NB4 (cell line): ENCODE measurements at regions not wholly inside any gene's neighbourhood (a gene's known extent, or its start where the extent isn't known, plus 50 kb on each side); places are given as distances from the start of the nearest gene placed in this dataset.

Experiments
- CTCF ChIP-seq: IDR thresholded peaks from one replicate; pipeline ENCODE4 v1.5.1; 2012; ENCODE audit warnings: low read depth, low read length
- MYC ChIP-seq: IDR thresholded peaks from 2 replicates; pipeline ENCODE4 v1.6.1; 2011; ENCODE audit warnings: low read depth, low read length

DNA sequence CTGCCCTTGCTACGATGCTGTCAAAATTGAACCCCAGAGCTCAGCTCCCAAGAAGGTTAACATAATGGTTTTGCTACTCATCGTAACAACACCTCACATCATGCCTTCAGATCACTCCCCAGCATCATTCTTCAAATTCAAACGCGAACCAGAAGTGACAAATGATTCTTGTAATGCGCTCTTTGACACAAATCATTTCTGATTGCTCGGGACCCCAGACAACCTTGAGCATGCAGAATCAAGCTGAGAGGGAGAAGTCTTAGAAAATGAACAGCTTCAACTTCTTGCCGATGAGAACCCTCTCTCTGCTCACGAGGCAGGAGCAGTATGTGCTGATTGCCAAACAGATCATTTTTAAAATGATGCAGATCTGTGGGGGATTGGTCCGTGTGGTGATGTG lies 241.0 kb upstream of the ASIC2 start:
- no peak for TF ChIP-seq CTCF
- TF ChIP-seq MYC, result no peak
